Peyer's patch (tissue), 4 donors: ENCODE measurements at regions not wholly inside any gene's neighbourhood (a gene's known extent, or its start where the extent isn't known, plus 50 kb on each side); places are given as distances from the start of the nearest gene placed in this dataset.

Source experiments
- CTCF ChIP-seq, 6 experiments: fragments of 450-650 bp in 4 of 6; fragments of 200-600 bp in 2 of 6; sonication (generic) in 1 of 6; IDR thresholded peaks; one replicate each; pipeline ENCODE4 v1.5.1; 2017 to 2019; ENCODE audit warnings: antibody characterized with exemption in 6 of 6, mild to moderate bottlenecking in 3 of 6, moderate library complexity in 1 of 6
- POLR2A ChIP-seq, 2 donors: fragments of 450-650 bp; IDR thresholded peaks; one replicate each; pipeline ENCODE4 v1.5.1; 2017; ENCODE audit warnings: antibody characterized with exemption in 2 of 2, mild to moderate bottlenecking in 2 of 2, moderate library complexity in 2 of 2

GRCh38 chr5:33174383-33174782 is 266.4 kb upstream of the TARS1 start:
- TF ChIP-seq CTCF (IDR thresholded peaks at IDR 0.05) (no peak), POLR2A (IDR thresholded peaks at IDR 0.05) (no peak)
